Smooth muscle cell (in vitro differentiated cells): ENCODE measurements at regions not wholly inside any gene's neighbourhood (a gene's known extent, or its start where the extent isn't known, plus 50 kb on each side); places are given as distances from the start of the nearest gene placed in this dataset.

ENCODE experiments used
- DNase-seq: peaks from one replicate; lab custom pipeline; 2025; ENCODE audit not compliant: unreplicated experiment; lab: John Stamatoyannopoulos, UW
- H2AFZ ChIP-seq: fragments of 200-600 bp; sonication (generic); 2 replicates; pipeline ENCODE4 v1.6.0; 2016; ENCODE audit warnings: antibody characterized with exemption, low read depth, mild to moderate bottlenecking
- H3F3A ChIP-seq: fragments of 200-600 bp; sonication (generic); 2 replicates; pipeline ENCODE4 v1.6.0; 2017; ENCODE audit warnings: antibody characterized with exemption, low read depth
- H3K27ac ChIP-seq: fragments of 200-600 bp; sonication (generic); 2 replicates; pipeline ENCODE4 v1.5.1; 2016; ENCODE audit warnings: low read depth, mild to moderate bottlenecking
- H3K27me3 ChIP-seq: fragments of 200-600 bp; sonication (generic); 2 replicates; pipeline ENCODE4 v1.6.1; 2016; ENCODE audit warnings: low read depth, mild to moderate bottlenecking
- H3K36me3 ChIP-seq: fragments of 200-600 bp; sonication (generic); 2 replicates; pipeline ENCODE4 v1.5.1; 2016; ENCODE audit warnings: low read depth
- H3K4me1 ChIP-seq: fragments of 200-600 bp; sonication (generic); 2 replicates; pipeline ENCODE4 v1.5.1; 2016; ENCODE audit warnings: low read depth
- H3K4me2 ChIP-seq: fragments of 200-600 bp; sonication (generic); 2 replicates; pipeline ENCODE4 v1.6.0; 2016; ENCODE audit warnings: mild to moderate bottlenecking
- H3K4me3 ChIP-seq: fragments of 200-600 bp; sonication (generic); 2 replicates; pipeline ENCODE4 v1.5.1; 2016; ENCODE audit warnings: mild to moderate bottlenecking
- H3K79me2 ChIP-seq: fragments of 200-600 bp; sonication (generic); 2 replicates; pipeline ENCODE4 v1.6.0; 2016; ENCODE audit warnings: low read depth, mild to moderate bottlenecking
- H3K9ac ChIP-seq: fragments of 200-600 bp; sonication (generic); 2 replicates; pipeline ENCODE4 v1.6.0; 2016; ENCODE audit warnings: low read depth
- H3K9me3 ChIP-seq: fragments of 200-600 bp; sonication (generic); replicated peaks from 2 replicates; pipeline ENCODE4 v1.5.1; 2016; ENCODE audit warnings: low read depth
- H4K20me1 ChIP-seq: fragments of 200-600 bp; sonication (generic); 2 replicates; pipeline ENCODE4 v1.6.0; 2016; ENCODE audit warnings: low read depth
- WGBS: methylation state at CpG from one replicate; pipeline ENCODE4 v1.1.7; 2016; ENCODE audit warnings: low lambda C conversion rate; 5-methylcytosine and 5-hydroxymethylcytosine counted together
- TF ChIP-seq, protein P1 (sequence below): fragments of 200-600 bp; sonication (generic); IDR thresholded peaks from 2 replicates; pipeline ENCODE4 v1.5.1; 2017; ENCODE audit warnings: borderline replicate concordance, mild to moderate bottlenecking, antibody characterized with exemption; ENCODE audit not compliant: insufficient read depth, poor library complexity, severe bottlenecking

DNA sequence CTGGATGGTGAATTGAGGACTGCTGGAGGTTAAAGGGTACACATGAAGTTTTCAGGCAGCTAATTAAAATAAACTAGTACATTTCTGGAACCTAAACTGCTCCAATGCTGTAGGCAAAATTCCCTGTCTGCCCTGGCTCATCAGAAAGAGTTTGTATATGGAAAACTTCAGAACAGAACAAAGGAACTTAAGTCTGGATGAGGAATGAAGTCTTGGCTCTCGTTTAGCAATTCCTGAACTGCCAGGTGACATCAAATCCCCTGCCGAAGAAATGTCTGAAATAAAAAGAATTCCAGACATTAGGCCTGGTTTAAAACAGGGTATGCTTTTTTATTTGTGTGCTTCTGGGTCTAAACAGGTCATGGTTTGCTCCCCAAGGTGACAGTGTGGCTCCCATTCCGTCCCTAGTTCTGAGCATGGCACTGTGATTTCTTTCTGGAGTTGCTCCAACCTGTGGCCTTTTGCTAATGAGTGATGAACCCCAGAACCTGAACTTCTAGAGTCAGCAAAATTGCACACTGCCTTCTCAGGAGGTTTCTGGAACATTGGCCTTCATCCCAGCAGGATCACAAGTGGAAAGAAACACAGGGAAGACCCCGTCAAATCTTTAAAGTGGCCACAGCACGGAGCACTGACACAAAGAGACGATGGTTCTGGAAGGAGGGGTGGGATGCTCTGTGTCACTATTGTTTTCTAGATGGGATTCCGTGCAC lies 129.4 kb upstream of the NAA20 start:
- Histone ChIP-seq H3K9ac (no peak overlapping the region), H3K27me3 (no peaks in the 10 kb centered on the region), H4K20me1 (no peaks in the 10 kb centered on the region), H3K36me3 (no peaks in the 10 kb centered on the region), H3K27ac (no peak overlapping the region), H3K4me1 (peaks cover 13% of the 10 kb centered on the region), H3F3A (peaks cover 11% of the 10 kb centered on the region), H2AFZ (no peak overlapping the region), H3K79me2 (no peaks in the 10 kb centered on the region), H3K4me3 (no peak overlapping the region), H3K4me2 (no peak overlapping the region), H3K9me3 (no peaks in the 10 kb centered on the region)
- no peak for DNase-seq
- WGBS: 78% methylated on average over 7 of the region's 7 CpGs
- TF ChIP-seq, protein P1, sequence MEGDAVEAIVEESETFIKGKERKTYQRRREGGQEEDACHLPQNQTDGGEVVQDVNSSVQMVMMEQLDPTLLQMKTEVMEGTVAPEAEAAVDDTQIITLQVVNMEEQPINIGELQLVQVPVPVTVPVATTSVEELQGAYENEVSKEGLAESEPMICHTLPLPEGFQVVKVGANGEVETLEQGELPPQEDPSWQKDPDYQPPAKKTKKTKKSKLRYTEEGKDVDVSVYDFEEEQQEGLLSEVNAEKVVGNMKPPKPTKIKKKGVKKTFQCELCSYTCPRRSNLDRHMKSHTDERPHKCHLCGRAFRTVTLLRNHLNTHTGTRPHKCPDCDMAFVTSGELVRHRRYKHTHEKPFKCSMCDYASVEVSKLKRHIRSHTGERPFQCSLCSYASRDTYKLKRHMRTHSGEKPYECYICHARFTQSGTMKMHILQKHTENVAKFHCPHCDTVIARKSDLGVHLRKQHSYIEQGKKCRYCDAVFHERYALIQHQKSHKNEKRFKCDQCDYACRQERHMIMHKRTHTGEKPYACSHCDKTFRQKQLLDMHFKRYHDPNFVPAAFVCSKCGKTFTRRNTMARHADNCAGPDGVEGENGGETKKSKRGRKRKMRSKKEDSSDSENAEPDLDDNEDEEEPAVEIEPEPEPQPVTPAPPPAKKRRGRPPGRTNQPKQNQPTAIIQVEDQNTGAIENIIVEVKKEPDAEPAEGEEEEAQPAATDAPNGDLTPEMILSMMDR: no peak

DNA sequence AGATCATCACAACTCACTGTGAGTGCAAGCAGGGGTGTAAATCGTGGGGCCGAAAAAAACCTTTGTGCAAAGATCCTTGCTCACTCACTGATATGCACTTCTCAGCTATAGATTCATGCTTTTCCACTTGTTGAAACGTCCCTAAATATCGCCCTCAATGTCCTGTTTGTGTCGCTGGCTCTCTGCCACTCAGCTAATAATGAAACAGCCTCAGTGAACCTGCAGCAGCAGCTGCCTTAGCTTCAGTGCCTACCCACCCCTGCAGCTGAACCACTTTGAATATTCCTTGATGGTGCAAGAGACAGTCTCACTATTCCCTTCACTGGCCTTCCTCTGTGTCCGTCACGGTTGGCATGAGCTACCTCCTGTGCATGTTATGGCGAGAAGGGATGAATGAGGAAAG lies 128.9 kb upstream of the NAA20 start:
- peak overlapping the region; percentile 91 for H3K27ac ChIP-seq
- no peak overlapping the region for H2AFZ ChIP-seq
- H3K4me1 ChIP-seq: peaks cover 13% of the 10 kb centered on the region

DNA sequence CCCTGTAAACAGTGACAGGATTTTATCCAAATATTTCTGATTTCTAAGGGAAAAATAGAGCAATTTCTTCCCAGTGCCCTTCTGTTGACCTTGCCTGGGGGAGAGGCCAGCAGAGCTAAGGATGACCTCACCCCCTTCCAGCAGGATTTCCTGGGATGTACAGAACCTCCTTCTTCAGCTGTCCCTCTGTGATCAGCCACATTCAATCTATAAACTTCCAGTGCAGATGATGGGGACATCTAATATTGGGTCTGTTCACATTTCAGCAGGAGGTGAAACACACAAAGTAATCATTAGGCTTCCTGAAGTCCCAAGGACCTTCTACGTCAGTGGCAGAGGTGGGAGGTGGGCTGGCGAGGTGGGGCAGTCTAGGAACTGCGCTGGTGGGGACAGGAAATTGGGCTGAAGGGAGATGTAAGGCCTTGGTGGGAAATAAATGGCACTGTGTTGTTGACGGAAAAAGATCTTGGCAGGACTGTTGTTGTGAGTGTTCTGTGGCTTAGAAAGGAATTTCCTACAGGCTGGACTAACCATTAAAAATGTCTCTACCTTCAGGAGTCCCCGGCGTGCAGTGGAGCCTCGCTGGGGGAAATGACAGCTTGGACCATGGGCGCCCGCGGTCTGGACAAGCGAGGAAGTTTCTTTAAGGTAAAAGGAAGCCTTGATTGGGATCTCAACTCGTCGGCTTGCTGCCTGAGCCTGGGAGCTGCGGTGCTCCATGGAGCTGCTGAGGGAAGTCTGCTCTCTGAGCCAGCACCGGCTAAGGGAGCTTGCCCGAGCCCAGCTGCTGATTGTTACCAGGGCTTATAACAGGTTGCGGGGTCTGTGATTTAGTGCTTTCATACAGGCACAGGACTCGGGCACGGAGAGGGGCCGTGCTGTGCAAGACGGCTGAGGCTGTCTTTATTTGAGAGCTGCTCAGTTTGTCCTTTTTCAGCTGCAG lies 127.9 kb upstream of the NAA20 start:
- TF ChIP-seq, protein P1: no peak
- WGBS: 26% methylated on average over 21 of the region's 21 CpGs
- DNase-seq: no peak
- no peaks in the 10 kb centered on the region for H3K79me2 ChIP-seq
- no peaks in the 10 kb centered on the region for H4K20me1 ChIP-seq
- H3K9me3 ChIP-seq: no peaks in the 10 kb centered on the region
- H3F3A ChIP-seq: peaks cover 14% of the 10 kb centered on the region
- H3K4me3 ChIP-seq: peak overlapping the region; percentile 3
- peak overlapping the region; percentile 69 for H3K4me2 ChIP-seq
- peaks cover 13% of the 10 kb centered on the region for H3K4me1 ChIP-seq
- H2AFZ ChIP-seq: peak overlapping the region; percentile 26
- no peaks in the 10 kb centered on the region for H3K36me3 ChIP-seq
- H3K9ac ChIP-seq: peak overlapping the region; percentile 57
- no peaks in the 10 kb centered on the region for H3K27me3 ChIP-seq
- peak overlapping the region; percentile 91 for H3K27ac ChIP-seq

More for the DNA sequence above, 128.9 kb upstream of the NAA20 start:
- Histone ChIP-seq H3K27me3 (no peaks in the 10 kb centered on the region), H3K36me3 (no peaks in the 10 kb centered on the region), H3K4me3 (no peak overlapping the region), H3K79me2 (no peaks in the 10 kb centered on the region), H3K4me2 (peak overlapping the region; percentile 69), H3K9me3 (no peaks in the 10 kb centered on the region), H3F3A (peaks cover 14% of the 10 kb centered on the region), H3K9ac (no peak overlapping the region), H4K20me1 (no peaks in the 10 kb centered on the region)
- no peak for DNase-seq
- WGBS: 92% methylated on average over 8 of the region's 8 CpGs
- TF ChIP-seq, protein P1: no peak
